Heart right ventricle (tissue), 16 donors: ENCODE measurements at regions not wholly inside any gene's neighbourhood (a gene's known extent, or its start where the extent isn't known, plus 50 kb on each side); places are given as distances from the start of the nearest gene placed in this dataset.

Experiments used
- ATAC-seq, 8 donors: fragments of 200-7000 bp; cut with Tn5 transposase; one replicate each; pipeline ENCODE4 v1.9.1; 2020; ENCODE audit warnings: mild to moderate bottlenecking in 8 of 8, moderate library complexity in 8 of 8, moderate number of reproducible peaks in 1 of 8
- DNase-seq, 2 donors: peaks; one replicate each; pipeline ENCODE4 v3.0.0-alpha.2; 2020
- H3K27ac ChIP-seq, 10 donors: fragments of 200-600 bp; sonication (generic) in 2 of 10; one replicate each; pipeline versions ENCODE4 v1.5.0 to v1.8.0; 2020 to 2022; ENCODE audit warnings: mild to moderate bottlenecking in 3 of 10
- H3K27me3 ChIP-seq, 7 donors: fragments of 200-600 bp; one replicate each; pipeline ENCODE4 v1.8.0; 2021 to 2022; ENCODE audit warnings: mild to moderate bottlenecking in 2 of 7
- H3K36me3 ChIP-seq, 9 donors: fragments of 200-600 bp; sonication (generic) in 1 of 9; one replicate each; pipeline versions ENCODE4 v1.5.0 to v1.8.0; 2020 to 2022; ENCODE audit warnings: mild to moderate bottlenecking in 2 of 9
- H3K4me1 ChIP-seq, 9 donors: fragments of 200-600 bp; sonication (generic) in 1 of 9; one replicate each; pipeline versions ENCODE4 v1.5.0 to v1.8.0; 2020 to 2022; ENCODE audit warnings: mild to moderate bottlenecking in 4 of 9
- H3K4me3 ChIP-seq, 10 donors: fragments of 200-600 bp; sonication (generic) in 2 of 10; one replicate each; pipeline versions ENCODE4 v1.5.0 to v1.8.0; 2020 to 2022; ENCODE audit warnings: mild to moderate bottlenecking in 7 of 10, moderate library complexity in 2 of 10
- H3K9me3 ChIP-seq, 11 donors: fragments of 200-600 bp in 10 of 11; sonication (generic) in 2 of 11; one replicate each; pipeline versions ENCODE4 v1.5.0 to v1.8.0; 2013 to 2022; ENCODE audit warnings: mild to moderate bottlenecking in 2 of 11, control low read depth in 1 of 11, moderate library complexity in 1 of 11
- WGBS, 2 donors: extraction: QIAGEN DNeasy Blood & Tissue Kit; methylation state at CpG; one replicate each; pipeline ENCODE4 v1.1.7; 2013; ENCODE audit warnings: inconsistent platforms in 1 of 2; 5-methylcytosine and 5-hydroxymethylcytosine counted together
- intact Hi-C, 10 donors: fragments of 100-400 bp; cut with DNase I; formaldehyde crosslinking; loops; one replicate each; pipeline versions ENCODE4 v1.11.1 to v1.14.2; 2022
- TF ChIP-seq, protein P1 (sequence below), 9 donors: fragments of 200-600 bp; sonication (generic) in 2 of 9; IDR thresholded peaks; one replicate each; pipeline versions ENCODE4 v1.5.0 to v1.8.0; 2021 to 2022; ENCODE audit warnings: antibody characterized with exemption in 9 of 9, mild to moderate bottlenecking in 5 of 9, moderate library complexity in 1 of 9
- donor health status: Arrhythmogenic right ventricular cardiomyopathy.
- donor health status: ischemic (EF 13 %, LVEDD 7.1; RV severe dilation, severe dysfunction).
- donor health status: healthy with polysubstance abuse.
- donor health status: DM: no; HTN: yes; CAD: no.
- donor health status: DM: no; HTN: no; CAD: no.
- donor health status: ischemic (EF 25% LVEDD 6.9; RV normal size, moderate dysfunction).
- donor health status: ischemic (EF 25% LVEDD 5.7; RV mildly dilated, moderate dysfunction).
- donor health status: healthy.
- donor health status: DM: yes; HTN: yes; CAD: no.
- donor health status: Ischemic cardiomyopathy.
- donor health status: ischemic (EF 35%, LVEDD 5.7; RV mildly dilated, moderate dysfunction).
- donor health status: nonischemic (EF 11% LVEDD 7.7; RV severe dilation, severe dysfunction).
- donor health status: DM: yes; HTN: yes; CAD: no.
- donor health status: PGD.
- donor health status: ischemic (EF 29% LVEDD 5.4; RV normal size, mild dysfunction).
- donor health status: nonischemic (EF 23%, LVEDD 6.1; RV moderate dilation, normal function).

DNA sequence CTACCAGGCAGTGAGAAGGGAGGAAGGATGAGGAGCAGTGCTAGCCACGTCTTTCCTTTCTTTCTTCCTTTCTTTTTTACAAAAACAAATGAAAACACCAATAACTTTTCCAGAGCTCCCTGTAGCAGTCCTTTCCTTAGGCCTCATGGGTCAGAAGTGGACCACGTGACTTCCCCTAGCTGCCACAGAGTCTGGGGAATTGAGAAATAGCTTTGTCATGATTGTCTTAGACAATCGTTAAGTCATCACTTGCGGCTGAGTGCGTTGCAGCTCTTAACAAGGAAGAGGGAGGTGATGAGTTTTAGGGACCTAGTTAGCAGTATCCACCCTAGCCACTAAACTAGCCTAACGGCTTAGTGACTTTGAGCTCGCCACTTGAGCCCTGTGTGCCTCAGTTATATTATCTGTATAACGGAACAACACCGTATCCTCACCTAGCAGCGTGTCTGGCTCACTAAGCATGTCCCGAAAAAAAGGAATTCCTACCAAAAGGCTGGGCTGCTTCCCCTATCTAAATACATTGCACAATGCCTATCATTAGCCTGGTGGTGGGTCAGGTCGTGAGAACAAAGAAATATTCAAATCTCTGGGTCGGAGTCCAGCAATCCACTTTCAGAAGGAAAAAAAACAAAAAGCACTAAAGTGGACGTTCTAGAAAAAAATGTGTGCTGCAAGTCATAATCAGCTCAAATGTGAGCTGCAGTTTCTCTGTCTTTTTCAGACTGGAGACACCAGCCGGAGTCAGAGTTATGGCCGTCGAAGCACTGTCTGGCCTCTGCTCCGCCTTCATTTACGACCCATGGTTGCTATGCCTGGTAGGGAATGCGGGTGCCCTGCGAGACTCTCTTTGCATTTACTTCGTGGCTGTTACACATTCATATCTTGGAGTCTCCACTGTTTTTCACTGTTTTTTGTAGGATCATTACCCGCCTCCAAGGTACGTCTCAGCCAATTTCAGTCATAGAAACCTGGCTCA, 338.5 kb upstream of the FOXK1 start:
- H3K27me3 ChIP-seq = no peaks in the 10 kb centered on the region
- no peaks in the 10 kb centered on the region for H3K36me3 ChIP-seq
- no peak overlapping the region for H3K4me3 ChIP-seq
- intact Hi-C loops = no loop called here
- no peaks in the 10 kb centered on the region for H3K4me1 ChIP-seq
- peaks cover 0 to 32% (median 6%) of the 10 kb centered on the region in 11 donors for H3K9me3 ChIP-seq
- 82% methylated on average over 24 of the region's 24 CpGs for WGBS, 2 donors
- TF ChIP-seq, protein P1, sequence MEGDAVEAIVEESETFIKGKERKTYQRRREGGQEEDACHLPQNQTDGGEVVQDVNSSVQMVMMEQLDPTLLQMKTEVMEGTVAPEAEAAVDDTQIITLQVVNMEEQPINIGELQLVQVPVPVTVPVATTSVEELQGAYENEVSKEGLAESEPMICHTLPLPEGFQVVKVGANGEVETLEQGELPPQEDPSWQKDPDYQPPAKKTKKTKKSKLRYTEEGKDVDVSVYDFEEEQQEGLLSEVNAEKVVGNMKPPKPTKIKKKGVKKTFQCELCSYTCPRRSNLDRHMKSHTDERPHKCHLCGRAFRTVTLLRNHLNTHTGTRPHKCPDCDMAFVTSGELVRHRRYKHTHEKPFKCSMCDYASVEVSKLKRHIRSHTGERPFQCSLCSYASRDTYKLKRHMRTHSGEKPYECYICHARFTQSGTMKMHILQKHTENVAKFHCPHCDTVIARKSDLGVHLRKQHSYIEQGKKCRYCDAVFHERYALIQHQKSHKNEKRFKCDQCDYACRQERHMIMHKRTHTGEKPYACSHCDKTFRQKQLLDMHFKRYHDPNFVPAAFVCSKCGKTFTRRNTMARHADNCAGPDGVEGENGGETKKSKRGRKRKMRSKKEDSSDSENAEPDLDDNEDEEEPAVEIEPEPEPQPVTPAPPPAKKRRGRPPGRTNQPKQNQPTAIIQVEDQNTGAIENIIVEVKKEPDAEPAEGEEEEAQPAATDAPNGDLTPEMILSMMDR (IDR thresholded peaks at IDR 0.05) = no peak
- no peak overlapping the region for H3K27ac ChIP-seq
- ATAC-seq (no peak), DNase-seq (no peak)

DNA sequence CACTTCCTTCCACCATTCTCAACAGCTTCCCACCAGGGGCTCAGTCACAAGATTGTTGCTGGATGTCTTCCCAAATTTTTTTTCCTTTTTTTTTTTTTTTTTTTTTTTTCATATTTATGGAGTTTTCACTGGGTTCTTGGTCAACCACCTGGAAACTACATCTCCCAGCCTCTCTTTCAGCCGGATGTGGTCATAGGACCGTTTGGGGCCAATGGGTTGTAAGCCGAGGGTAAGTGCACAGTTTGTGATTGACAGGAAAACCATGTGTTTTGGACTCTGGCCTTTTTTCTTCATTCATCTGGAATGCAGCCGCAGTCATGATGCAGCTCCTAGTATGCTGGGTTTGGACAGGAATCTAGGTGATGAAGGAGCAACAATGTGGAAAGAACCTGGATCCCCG, 337.1 kb upstream of the FOXK1 start:
- Histone ChIP-seq H3K36me3 (no peaks in the 10 kb centered on the region), H3K9me3 (peaks cover 0 to 32% (median 6%) of the 10 kb centered on the region in 11 donors), H3K27ac (no peak overlapping the region), H3K4me1 (no peaks in the 10 kb centered on the region), H3K4me3 (no peak overlapping the region), H3K27me3 (no peaks in the 10 kb centered on the region)
- WGBS, 2 donors = 65 to 91% methylated on average over 5 of the region's 5 CpGs
- intact Hi-C loops = no loop called here
- ATAC-seq = no peak
- TF ChIP-seq, protein P1 (IDR thresholded peaks at IDR 0.05) = no peak
- no peak for DNase-seq

DNA sequence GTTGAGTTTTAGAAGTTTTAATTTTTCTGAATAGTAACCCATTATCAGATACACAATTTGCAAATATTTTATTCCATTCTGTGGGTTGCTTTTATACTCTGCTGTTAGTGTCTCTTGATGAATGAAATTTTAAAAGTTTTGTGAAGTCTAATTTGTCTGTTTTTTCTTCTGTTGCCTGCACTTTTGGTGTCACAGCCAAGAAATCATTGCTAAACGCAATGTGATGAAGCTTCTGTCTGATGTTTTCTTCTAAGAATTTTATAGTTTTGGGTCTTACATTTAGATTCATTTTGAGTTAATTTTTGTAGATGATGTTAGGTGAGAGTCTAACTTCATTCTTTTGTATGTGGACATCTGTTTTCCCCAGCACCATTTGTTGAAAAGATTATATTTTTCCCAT, 330.0 kb upstream of the FOXK1 start:
- no peaks in the 10 kb centered on the region for H3K4me1 ChIP-seq

DNA sequence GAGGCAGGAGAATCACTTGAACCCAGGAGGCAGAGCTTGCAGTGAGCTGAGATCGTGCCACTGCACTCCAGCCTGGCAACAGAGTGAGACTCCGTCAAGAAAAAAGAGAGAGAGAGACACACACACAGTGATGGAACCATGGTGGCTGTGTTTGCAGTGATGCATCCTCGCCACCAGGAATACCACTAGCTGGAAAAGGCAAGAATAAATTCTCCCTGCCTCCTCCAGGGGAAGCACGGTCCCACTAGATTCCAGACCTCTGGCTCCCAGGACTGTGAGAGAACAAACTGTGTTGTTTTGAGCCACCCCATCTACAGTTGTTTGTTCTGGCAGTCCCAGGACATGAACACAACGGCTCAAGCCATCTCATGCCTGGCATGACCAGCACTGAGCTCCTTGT, 320.3 kb upstream of the FOXK1 start:
- H3K27ac ChIP-seq = no peak overlapping the region
- intact Hi-C loops = no loop called here
- peaks cover 0 to 12% (median 0%) of the 10 kb centered on the region in 7 donors for H3K27me3 ChIP-seq
- H3K9me3 ChIP-seq = peaks cover 0 to 3% (median 0%) of the 10 kb centered on the region in 11 donors
- H3K4me1 ChIP-seq = no peaks in the 10 kb centered on the region
- no peak overlapping the region for H3K4me3 ChIP-seq
- DNase-seq = no peak
- TF ChIP-seq, protein P1 (IDR thresholded peaks at IDR 0.05) = no peak
- no peaks in the 10 kb centered on the region for H3K36me3 ChIP-seq
- ATAC-seq = no peak
- WGBS, 2 donors = 77% methylated on average over 5 of the region's 5 CpGs

More for the DNA sequence above, 330.0 kb upstream of the FOXK1 start:
- Histone ChIP-seq H3K36me3 (no peaks in the 10 kb centered on the region), H3K27ac (no peak overlapping the region), H3K9me3 (peaks cover 0 to 28% (median 14%) of the 10 kb centered on the region in 11 donors), H3K27me3 (no peaks in the 10 kb centered on the region), H3K4me3 (no peak overlapping the region)
- ATAC-seq = no peak
- DNase-seq = no peak
- intact Hi-C loops = no loop called here
- WGBS, 2 donors = 85 to 88% methylated on average over 1 of the region's 1 CpG
- TF ChIP-seq, protein P1 (IDR thresholded peaks at IDR 0.05) = no peak
